GM12801 (cell line): ENCODE measurements at regions not wholly inside any gene's neighbourhood (a gene's known extent, or its start where the extent isn't known, plus 50 kb on each side); places are given as distances from the start of the nearest gene placed in this dataset.

Experiments
- TF ChIP-seq, protein P1 (sequence below): IDR thresholded peaks from one replicate; pipeline ENCODE4 v1.5.1; 2011; ENCODE audit warnings: control low read depth; ENCODE audit not compliant: insufficient read length; ENCODE audit errors: extremely low read depth

DNA sequence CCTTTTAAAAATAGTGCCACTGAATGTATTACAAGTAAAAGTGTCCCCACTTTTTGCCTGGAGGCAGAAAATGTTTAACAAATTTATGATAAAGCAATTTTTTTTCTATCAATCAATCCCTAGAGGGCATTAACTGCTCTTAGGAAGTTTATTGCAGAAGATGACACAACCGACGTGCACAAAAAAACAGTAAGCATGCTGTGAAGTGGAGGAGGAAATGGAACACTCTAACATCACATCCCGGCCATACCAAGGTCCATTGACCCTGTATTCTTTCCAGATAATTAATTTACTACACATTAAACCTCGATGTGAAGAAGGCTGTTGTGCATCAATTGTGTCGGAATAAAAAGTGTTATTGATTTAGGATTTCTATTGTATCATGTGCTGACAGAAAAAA, 264.9 kb upstream of the NR5A2 start:
- TF ChIP-seq, protein P1, sequence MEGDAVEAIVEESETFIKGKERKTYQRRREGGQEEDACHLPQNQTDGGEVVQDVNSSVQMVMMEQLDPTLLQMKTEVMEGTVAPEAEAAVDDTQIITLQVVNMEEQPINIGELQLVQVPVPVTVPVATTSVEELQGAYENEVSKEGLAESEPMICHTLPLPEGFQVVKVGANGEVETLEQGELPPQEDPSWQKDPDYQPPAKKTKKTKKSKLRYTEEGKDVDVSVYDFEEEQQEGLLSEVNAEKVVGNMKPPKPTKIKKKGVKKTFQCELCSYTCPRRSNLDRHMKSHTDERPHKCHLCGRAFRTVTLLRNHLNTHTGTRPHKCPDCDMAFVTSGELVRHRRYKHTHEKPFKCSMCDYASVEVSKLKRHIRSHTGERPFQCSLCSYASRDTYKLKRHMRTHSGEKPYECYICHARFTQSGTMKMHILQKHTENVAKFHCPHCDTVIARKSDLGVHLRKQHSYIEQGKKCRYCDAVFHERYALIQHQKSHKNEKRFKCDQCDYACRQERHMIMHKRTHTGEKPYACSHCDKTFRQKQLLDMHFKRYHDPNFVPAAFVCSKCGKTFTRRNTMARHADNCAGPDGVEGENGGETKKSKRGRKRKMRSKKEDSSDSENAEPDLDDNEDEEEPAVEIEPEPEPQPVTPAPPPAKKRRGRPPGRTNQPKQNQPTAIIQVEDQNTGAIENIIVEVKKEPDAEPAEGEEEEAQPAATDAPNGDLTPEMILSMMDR, result no peak

DNA sequence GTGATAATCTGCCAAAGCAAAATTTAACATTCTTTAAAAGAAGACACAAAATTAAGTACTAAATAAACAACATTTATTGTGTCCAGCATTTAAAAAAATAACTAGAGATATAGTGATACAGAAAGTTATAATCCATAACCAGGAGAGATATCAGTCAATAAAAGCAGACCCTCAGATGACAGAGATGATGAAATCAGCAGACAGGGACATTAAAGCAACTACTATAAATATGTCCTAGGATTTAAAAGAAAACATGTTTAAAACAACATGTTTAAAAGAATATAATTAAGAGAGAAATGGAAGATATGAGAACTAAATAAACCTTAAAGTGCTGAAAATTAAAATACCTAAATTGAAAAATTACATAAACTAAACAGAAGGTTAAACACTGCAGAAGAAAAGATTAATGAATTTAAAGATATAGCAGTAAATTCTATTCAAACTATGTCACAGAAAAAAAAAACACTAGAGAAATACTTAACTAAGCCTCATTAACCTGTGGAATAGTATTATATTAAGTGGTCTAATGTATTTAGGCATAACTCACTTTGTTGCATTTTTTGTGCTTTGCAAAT, 261.2 kb upstream of the NR5A2 start:
- TF ChIP-seq, protein P1, result no peak

DNA sequence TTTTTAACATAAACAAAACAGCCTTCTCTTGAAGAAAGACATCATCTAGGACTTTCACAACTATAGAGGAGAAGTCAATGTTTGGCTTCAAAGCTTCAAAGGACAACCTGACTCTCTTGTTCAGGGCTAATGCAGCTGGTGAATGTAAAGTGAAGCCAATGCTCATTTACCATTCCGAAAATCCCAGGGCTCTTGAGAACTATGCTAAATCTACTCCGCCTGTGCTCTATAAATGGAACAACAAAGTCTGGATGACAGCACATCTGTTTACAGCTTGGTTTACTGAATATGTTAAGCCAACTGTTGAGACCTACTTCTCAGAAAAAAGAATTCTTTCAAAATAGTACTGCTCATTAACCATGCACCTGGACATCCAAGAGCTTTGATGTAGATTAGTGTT, 259.8 kb upstream of the NR5A2 start:
- TF ChIP-seq, protein P1, result no peak

DNA sequence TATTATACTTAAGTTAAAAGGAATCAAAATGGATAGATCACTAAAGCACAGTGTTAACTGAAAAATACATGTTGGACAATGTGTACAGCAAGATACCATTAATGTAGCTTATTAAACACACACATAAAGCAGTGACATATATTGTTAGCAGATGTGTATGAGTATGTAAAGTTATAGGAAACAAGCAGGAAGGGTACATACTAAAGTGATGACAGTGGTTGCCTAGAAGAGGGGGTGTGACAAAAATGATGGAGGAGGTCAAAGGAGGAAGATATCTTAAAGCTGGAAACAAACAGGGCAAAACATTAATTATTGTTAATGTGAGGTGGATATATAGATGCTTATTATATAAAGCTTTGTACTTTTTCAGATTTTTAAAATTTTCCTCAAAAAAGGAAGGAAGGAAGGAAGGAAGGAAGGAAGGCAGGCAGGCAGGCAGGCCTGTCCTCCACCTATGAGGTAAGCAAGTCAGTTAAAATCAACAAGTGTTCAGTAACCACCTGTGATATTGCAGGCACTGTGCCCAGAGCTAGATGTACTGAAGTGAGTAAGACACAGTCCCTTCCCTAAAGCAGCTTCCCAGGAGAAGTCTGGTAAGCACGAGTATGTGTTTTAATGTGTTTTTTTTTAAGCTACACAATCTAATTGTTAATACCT, 252.9 kb upstream of the NR5A2 start:
- TF ChIP-seq, protein P1, result no peak

DNA sequence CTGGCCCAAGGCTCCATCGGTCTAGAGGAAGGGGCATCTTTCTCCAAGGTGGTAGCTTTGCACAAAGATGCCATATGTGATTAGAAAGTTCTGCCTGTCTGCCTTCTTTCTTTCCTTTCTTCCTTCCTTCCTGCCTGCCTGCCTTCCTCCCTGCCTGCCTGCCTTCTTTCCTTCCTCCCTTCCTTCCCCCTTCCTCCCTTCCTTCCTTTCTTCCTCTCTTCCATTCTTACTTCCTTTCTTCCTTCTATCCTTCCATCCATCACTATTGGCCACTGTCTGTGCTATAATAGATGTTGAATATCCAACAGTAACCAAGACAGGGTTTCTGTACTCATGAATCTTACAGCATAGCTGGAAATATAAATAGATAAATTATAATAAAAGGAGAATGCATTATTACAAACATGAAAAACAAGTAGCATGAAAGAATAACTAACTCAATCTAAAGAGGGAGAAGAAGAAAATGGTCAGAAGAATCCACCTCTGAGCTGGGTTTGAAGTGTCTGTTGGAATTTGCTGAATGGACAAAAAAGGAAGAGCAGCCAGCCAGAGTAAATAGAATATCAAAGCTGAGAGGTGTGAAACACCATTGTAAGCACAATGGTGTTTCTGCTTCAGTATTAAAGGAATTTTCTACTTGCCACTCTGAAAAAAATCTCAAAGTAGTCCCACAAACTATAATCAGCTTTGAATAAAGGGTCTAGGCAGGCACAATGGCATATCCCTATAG, 250.6 kb upstream of the NR5A2 start:
- TF ChIP-seq, protein P1, result no peak

DNA sequence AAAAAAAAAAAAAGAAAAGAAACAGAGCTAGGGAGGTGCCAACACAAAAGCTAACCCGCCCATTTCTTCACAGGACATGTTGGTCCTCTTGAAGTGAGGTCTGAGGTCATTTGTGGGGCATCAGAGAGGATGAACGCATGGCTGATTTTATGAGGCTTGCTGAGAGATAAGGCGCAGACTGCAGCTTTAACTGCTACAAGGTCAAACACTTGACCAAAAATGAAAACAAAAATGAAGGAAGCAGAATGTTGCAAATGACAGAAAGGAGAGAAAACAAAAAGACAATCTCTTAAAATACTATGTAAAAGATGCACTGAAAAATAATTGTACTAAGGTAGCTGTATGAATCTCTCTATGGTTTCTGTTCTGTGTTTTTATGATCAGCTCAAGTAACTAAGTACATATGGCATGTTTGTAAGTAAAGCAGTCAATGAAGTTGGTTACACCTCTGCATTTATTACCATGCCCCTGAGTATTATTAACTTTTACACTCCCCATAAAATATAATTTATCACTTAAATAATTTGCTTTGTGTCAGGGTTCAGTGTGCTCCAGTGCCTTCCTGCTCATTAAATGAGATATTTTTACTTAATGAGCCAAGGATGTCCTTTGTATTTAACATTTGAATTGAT, 249.1 kb upstream of the NR5A2 start:
- TF ChIP-seq, protein P1, result no peak

DNA sequence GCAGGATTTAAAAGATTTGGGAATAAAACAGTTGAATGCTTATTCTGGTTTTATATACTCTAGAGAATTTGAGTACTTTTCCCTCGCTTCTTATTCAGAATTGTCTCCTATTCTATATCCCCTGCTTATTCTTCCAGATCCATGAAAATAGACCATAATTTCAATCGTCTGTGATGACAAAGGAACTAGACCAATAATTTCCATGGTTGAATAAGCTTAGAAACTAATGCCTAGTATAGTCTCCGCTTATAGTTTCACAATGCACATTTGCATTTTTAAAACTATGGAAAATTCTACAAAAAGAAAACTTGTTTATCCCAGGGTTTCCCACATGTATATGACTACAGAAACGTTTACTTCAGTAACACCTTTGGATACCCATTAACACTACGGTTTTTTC, 247.4 kb upstream of the NR5A2 start:
- TF ChIP-seq, protein P1, result no peak
